H9 (cell line): ENCODE measurements at regions not wholly inside any gene's neighbourhood (a gene's known extent, or its start where the extent isn't known, plus 50 kb on each side); places are given as distances from the start of the nearest gene placed in this dataset.

Source experiments
- DNase-seq: peaks from one replicate; pipeline ENCODE4 v3.0.0-alpha.2; 2017
- H2AFZ ChIP-seq: one replicate; pipeline ENCODE4 v1.6.1; 2013; ENCODE audit warnings: mild to moderate bottlenecking, low read length, control low read depth, moderate library complexity
- H2AK5ac ChIP-seq: 2 replicates; pipeline ENCODE4 v1.6.1; 2013; ENCODE audit warnings: low read length, control low read depth, mixed read lengths; ENCODE audit not compliant: insufficient read length
- H2BK120ac ChIP-seq: one replicate; pipeline ENCODE4 v1.6.1; 2013; ENCODE audit warnings: low read depth, mild to moderate bottlenecking, low read length, control low read depth, inconsistent platforms; ENCODE audit not compliant: poor library complexity, severe bottlenecking
- H2BK12ac ChIP-seq: 2 replicates; pipeline ENCODE4 v1.6.1; 2013; ENCODE audit warnings: low read length, control low read depth, mixed read lengths, low read depth; ENCODE audit not compliant: insufficient read length
- H2BK15ac ChIP-seq: 2 replicates; pipeline ENCODE4 v1.6.1; 2013; ENCODE audit warnings: low read depth, low read length, control low read depth
- H2BK20ac ChIP-seq: one replicate; pipeline ENCODE4 v1.6.1; 2013; ENCODE audit warnings: low read depth, mild to moderate bottlenecking, low read length, control low read depth, inconsistent platforms; ENCODE audit not compliant: poor library complexity, severe bottlenecking
- H2BK5ac ChIP-seq: 2 replicates; pipeline ENCODE4 v1.6.1; 2013; ENCODE audit warnings: low read length, control low read depth, mixed read lengths; ENCODE audit not compliant: insufficient read length
- H3K14ac ChIP-seq: 2 replicates; pipeline ENCODE4 v1.6.1; 2013; ENCODE audit warnings: low read length, control low read depth; ENCODE audit not compliant: insufficient read depth
- H3K18ac ChIP-seq: 2 replicates; pipeline ENCODE4 v1.6.1; 2013; ENCODE audit warnings: low read depth, mild to moderate bottlenecking, mixed read lengths, low read length, control low read depth; ENCODE audit not compliant: insufficient read length
- H3K23ac ChIP-seq: 2 replicates; pipeline ENCODE4 v1.6.1; 2013; ENCODE audit warnings: low read length, control low read depth, mixed read lengths, low read depth; ENCODE audit not compliant: insufficient read length
- H3K23me2 ChIP-seq: 2 replicates; pipeline ENCODE4 v1.6.1; 2013; ENCODE audit warnings: low read depth, mild to moderate bottlenecking, mixed read lengths, low read length, control low read depth; ENCODE audit not compliant: insufficient read length, poor library complexity, severe bottlenecking
- H3K27ac ChIP-seq: 2 replicates; pipeline ENCODE4 v1.5.1; 2013; ENCODE audit warnings: low read length, control low read depth, mixed read lengths, low read depth; ENCODE audit not compliant: insufficient read length
- H3K27me3 ChIP-seq: 2 replicates; pipeline ENCODE4 v1.6.1; 2013; ENCODE audit warnings: low read length, control low read depth, inconsistent platforms; ENCODE audit not compliant: insufficient read depth
- H3K4ac ChIP-seq: 2 replicates; pipeline ENCODE4 v1.6.1; 2013; ENCODE audit warnings: low read depth, mild to moderate bottlenecking, control low read depth, inconsistent platforms, low read length, moderate library complexity
- H3K4me1 ChIP-seq: 2 replicates; pipeline ENCODE4 v1.6.1; 2013; ENCODE audit warnings: low read length, control low read depth, inconsistent platforms; ENCODE audit not compliant: insufficient read depth
- H3K4me2 ChIP-seq: 2 replicates; pipeline ENCODE4 v1.6.1; 2013; ENCODE audit warnings: low read length, control low read depth, mixed read lengths; ENCODE audit not compliant: insufficient read length, insufficient read depth
- H3K56ac ChIP-seq: 2 replicates; pipeline ENCODE4 v1.6.1; 2013; ENCODE audit warnings: low read depth, mild to moderate bottlenecking, mixed read lengths, low read length, control low read depth; ENCODE audit not compliant: insufficient read length
- H3K79me1 ChIP-seq: 2 replicates; pipeline ENCODE4 v1.6.1; 2013; ENCODE audit warnings: low read depth, mild to moderate bottlenecking, moderate library complexity, low read length, control low read depth, inconsistent platforms; ENCODE audit not compliant: insufficient read depth, poor library complexity, severe bottlenecking
- H3K79me2 ChIP-seq: 2 replicates; pipeline ENCODE4 v1.6.1; 2013; ENCODE audit warnings: low read length, control low read depth, inconsistent platforms; ENCODE audit not compliant: insufficient read depth
- H3K9ac ChIP-seq: 2 replicates; pipeline ENCODE4 v1.6.1; 2013; ENCODE audit warnings: low read length, control low read depth, mixed read lengths; ENCODE audit not compliant: insufficient read length; ENCODE audit errors: extremely low read depth
- H3K9me3 ChIP-seq: one replicate; pipeline ENCODE4 v1.6.1; 2013; ENCODE audit warnings: low read depth, low read length, inconsistent platforms; ENCODE audit not compliant: control insufficient read depth
- H3T11ph ChIP-seq: one replicate; pipeline ENCODE4 v1.6.1; 2013; ENCODE audit warnings: mild to moderate bottlenecking, low read length, control low read depth, inconsistent platforms
- H4K20me1 ChIP-seq: one replicate; pipeline ENCODE4 v1.6.1; 2013; ENCODE audit not compliant: control insufficient read depth, insufficient read length, insufficient read depth
- H4K5ac ChIP-seq: 2 replicates; pipeline ENCODE4 v1.6.1; 2013; ENCODE audit warnings: low read depth, mild to moderate bottlenecking, mixed read lengths, low read length, control low read depth; ENCODE audit not compliant: insufficient read length
- H4K8ac ChIP-seq: replicated peaks from 2 replicates; pipeline ENCODE4 v1.6.1; 2013; ENCODE audit warnings: low read length, control low read depth, mixed read lengths, low read depth; ENCODE audit not compliant: insufficient read length
- H4K91ac ChIP-seq: 2 replicates; pipeline ENCODE4 v1.6.1; 2013; ENCODE audit warnings: low read depth, mild to moderate bottlenecking, moderate library complexity, mixed read lengths, low read length, control low read depth; ENCODE audit not compliant: insufficient read length
- H3K27ac Mint-ChIP-seq, 3 experiments: 2 replicates in 2 of 3; 3 replicates in 1 of 3; pipeline ENCODE4 v1.8.0; 2020 to 2021; ENCODE audit warnings: mixed read lengths in 3 of 3, mild to moderate bottlenecking in 1 of 3, moderate library complexity in 1 of 3
- H3K27me3 Mint-ChIP-seq: 2 replicates; pipeline ENCODE4 v1.8.0; 2021; ENCODE audit warnings: low read depth, mild to moderate bottlenecking, moderate library complexity, mixed read lengths
- H3K36me3 Mint-ChIP-seq, 3 experiments: 2 replicates in 2 of 3; 3 replicates in 1 of 3; pipeline ENCODE4 v1.8.0; 2020 to 2021; ENCODE audit warnings: low read depth in 3 of 3, mixed read lengths in 3 of 3; ENCODE audit not compliant: insufficient read depth in 1 of 3
- H3K4me1 Mint-ChIP-seq, 2 experiments: 2 replicates each; pipeline ENCODE4 v1.8.0; 2020; ENCODE audit warnings: mixed read lengths in 2 of 2
- H3K4me3 Mint-ChIP-seq, 2 experiments: 2 replicates in 1 of 2; 3 replicates in 1 of 2; pipeline ENCODE4 v1.8.0; 2020 to 2021; ENCODE audit warnings: mild to moderate bottlenecking in 2 of 2, mixed read lengths in 2 of 2, moderate library complexity in 1 of 2
- H3K9me3 Mint-ChIP-seq, 2 experiments: 2 replicates in 1 of 2; 3 replicates in 1 of 2; pipeline ENCODE4 v1.8.0; 2020; ENCODE audit warnings: mild to moderate bottlenecking in 2 of 2, mixed read lengths in 2 of 2, moderate library complexity in 1 of 2
- CTCF ChIP-seq: fragments of 200-600 bp; sonication (generic); conservative IDR thresholded peaks from 3 replicates; pipeline ENCODE4 v1.8.0; 2021; ENCODE audit warnings: antibody characterized with exemption, mild to moderate bottlenecking
- WGBS: extraction: QIAGEN DNeasy Blood & Tissue Kit; methylation state at CpG from one replicate; pipeline ENCODE4 v1.1.7; 2013; ENCODE audit warnings: missing lambda C conversion rate, low lambda C conversion rate, mixed read lengths; ENCODE audit not compliant: insufficient read length; ENCODE audit errors: extremely low coverage; 5-methylcytosine and 5-hydroxymethylcytosine counted together

DNA sequence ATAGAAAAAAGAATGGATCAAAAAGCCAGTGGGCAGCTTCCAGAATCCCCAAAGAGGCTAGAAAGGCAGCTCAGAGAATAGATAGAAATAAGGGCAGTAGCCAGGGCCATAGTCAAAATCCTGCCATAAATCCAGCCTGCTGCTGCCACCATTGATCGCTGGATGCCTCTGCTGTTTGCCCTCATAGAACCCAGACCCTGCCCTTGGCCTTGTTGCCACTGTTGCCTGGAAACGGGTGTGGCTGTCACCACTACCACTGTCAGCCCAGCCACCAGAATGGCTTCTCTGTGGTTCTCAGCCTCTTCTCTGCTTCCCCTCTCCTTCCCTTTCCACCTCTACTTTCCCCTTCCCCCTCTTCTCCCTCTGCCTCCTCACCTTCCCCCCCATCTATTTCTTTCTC is 57.8 kb downstream of the HHEX start:
- H3K4me2 ChIP-seq = no peak overlapping the region
- H2BK12ac ChIP-seq = no peak overlapping the region
- H3K9ac ChIP-seq = no peak overlapping the region
- H3K14ac ChIP-seq = no peak overlapping the region
- H2AFZ ChIP-seq = no peak overlapping the region
- H4K91ac ChIP-seq = no peak overlapping the region
- no peak for DNase-seq
- peaks cover 2% of the 10 kb centered on the region for H4K20me1 ChIP-seq
- H3K56ac ChIP-seq = no peak overlapping the region
- H2BK120ac ChIP-seq = no peak overlapping the region
- no peaks in the 10 kb centered on the region for H3K79me2 ChIP-seq
- WGBS = no CpG with 5 or more reads among the region's 2 CpGs
- no peak for TF ChIP-seq CTCF
- no peak overlapping the region for H2BK15ac ChIP-seq
- H3K23ac ChIP-seq = no peak overlapping the region
- H3K4ac ChIP-seq = no peak overlapping the region
- Mint-ChIP-seq H3K9me3 (no peaks in the 10 kb centered on the region), H3K27ac (no peak overlapping the region; a peak in 1 of 7 replicates), H3K4me1 (peaks cover 0 to 6% of the 10 kb centered on the region in 2 experiments; a peak in 2 of 4 replicates), H3K27me3 (peaks cover 12% of the 10 kb centered on the region), H3K36me3 (no peaks in the 10 kb centered on the region), H3K4me3 (no peak overlapping the region)
- H3K23me2 ChIP-seq = no peaks in the 10 kb centered on the region
- no peak overlapping the region for H3T11ph ChIP-seq
- H4K8ac ChIP-seq = no peak overlapping the region
- no peak overlapping the region for H3K27ac ChIP-seq
- no peak overlapping the region for H2BK20ac ChIP-seq
- H3K4me1 ChIP-seq = no peaks in the 10 kb centered on the region
- no peak overlapping the region for H2AK5ac ChIP-seq
- H3K9me3 ChIP-seq = no peaks in the 10 kb centered on the region
- no peak overlapping the region for H3K18ac ChIP-seq
- no peaks in the 10 kb centered on the region for H3K79me1 ChIP-seq
- H2BK5ac ChIP-seq = no peak overlapping the region
- no peaks in the 10 kb centered on the region for H3K27me3 ChIP-seq
- H4K5ac ChIP-seq = no peak overlapping the region
